Retinal pigment epithelial cell (primary cell): ENCODE measurements at regions not wholly inside any gene's neighbourhood (a gene's known extent, or its start where the extent isn't known, plus 50 kb on each side); places are given as distances from the start of the nearest gene placed in this dataset.

ENCODE experiments used
- DNase-seq: peaks from one replicate; pipeline ENCODE4 v3.0.0-alpha.2; 2010; ENCODE audit warnings: low read depth
- H3K4me3 ChIP-seq: 2 replicates; pipeline ENCODE4 v1.5.1; 2011; ENCODE audit warnings: mild to moderate bottlenecking, low read length, control low read depth, moderate library complexity
- CTCF ChIP-seq: conservative IDR thresholded peaks from 2 replicates; pipeline ENCODE4 v1.5.1; 2011; ENCODE audit warnings: low read depth, low read length, control low read depth, inconsistent platforms

GRCh38 chr11:38307455-38307854 lies 1709.4 kb upstream of the RAG2 start:
- TF ChIP-seq CTCF, result no peak
- H3K4me3 ChIP-seq, result no peak overlapping the region

GRCh38 chr11:38305682-38306081 lies 1707.6 kb upstream of the RAG2 start:
- DNase-seq, result no peak
- no peak overlapping the region for H3K4me3 ChIP-seq
- TF ChIP-seq CTCF, result no peak

More at GRCh38 chr11:38307455-38307854, 1709.4 kb upstream of the RAG2 start:
- no peak for DNase-seq

GRCh38 chr11:38304926-38305325 lies 1706.9 kb upstream of the RAG2 start:
- no peak for TF ChIP-seq CTCF

GRCh38 chr11:38302564-38302963 lies 1704.5 kb upstream of the RAG2 start:
- no peak for DNase-seq
- TF ChIP-seq CTCF, result no peak
- H3K4me3 ChIP-seq, result no peak overlapping the region

More at GRCh38 chr11:38304926-38305325, 1706.9 kb upstream of the RAG2 start:
- no peak overlapping the region for H3K4me3 ChIP-seq
- no peak for DNase-seq

GRCh38 chr11:38300570-38300969 lies 1702.5 kb upstream of the RAG2 start:
- no peak overlapping the region for H3K4me3 ChIP-seq
- TF ChIP-seq CTCF, result no peak
- DNase-seq, result no peak

GRCh38 chr11:38296211-38296776 lies 1698.3 kb upstream of the RAG2 start:
- DNase-seq, result no peak
- no peak overlapping the region for H3K4me3 ChIP-seq
- TF ChIP-seq CTCF, result no peak

- TF ChIP-seq CTCF, result no peak
- no peak for DNase-seq
- no peak overlapping the region for H3K4me3 ChIP-seq
These were observed 1684.7 kb upstream of the RAG2 start for GRCh38 chr11:38282718-38283117.
